ENCODE measurements at regions not wholly inside any gene's neighbourhood (a gene's known extent, or its start where the extent isn't known, plus 50 kb on each side); places are given as distances from the start of the nearest gene placed in this dataset.

GRCh38 chr1:38334930-38335592, 288.5 kb upstream of the POU3F1 start (continued):
- no peak for TF ChIP-seq HNRNPK (IDR thresholded peaks at IDR 0.05; ENCODE audit: low read depth, low read length, poor library complexity, severe bottlenecking)
- TF ChIP-seq CEBPG (CRISPR knock-in tag; IDR thresholded peaks at IDR 0.05) = no peak
- peak; percentile 75 to 87 for TF ChIP-seq CEBPG (tag; conservative IDR thresholded peaks at IDR 0.05 in 1 of 2, IDR thresholded peaks at IDR 0.05 in 1 of 2)
- no peak for TF ChIP-seq ZBTB17 (CRISPR knock-in tag; IDR thresholded peaks at IDR 0.05)
- TF ChIP-seq ERF (CRISPR knock-in tag; IDR thresholded peaks at IDR 0.05) = no peak
- no peak for TF ChIP-seq ZNF146 (CRISPR knock-in tag; IDR thresholded peaks at IDR 0.05; ENCODE audit: unreplicated experiment)
- peak; percentile 63 for TF ChIP-seq CBFA2T3 (IDR thresholded peaks at IDR 0.05)
- TF ChIP-seq ZNF584 (CRISPR knock-in tag; IDR thresholded peaks at IDR 0.05; ENCODE audit: low read depth) = no peak
- 0 out of 2 replicates have a peak, but pooled peaks have one; percentile 8 for TF ChIP-seq TEAD4 (IDR thresholded peaks at IDR 0.05; ENCODE audit: low read length)
- no peak for TF ChIP-seq TEAD4 (CRISPR knock-in tag; IDR thresholded peaks at IDR 0.05; ENCODE audit: borderline replicate concordance)
- 0 out of 2 replicates have a peak, but pooled peaks have one; percentile 35 for TF ChIP-seq ETV5 (CRISPR knock-in tag; IDR thresholded peaks at IDR 0.05; ENCODE audit: low read depth)
- no peak for TF ChIP-seq MAX (CRISPR knock-in tag; IDR thresholded peaks at IDR 0.05)
- no peak for TF ChIP-seq RHOXF2B (CRISPR knock-in tag; conservative IDR thresholded peaks at IDR 0.05)
- TF ChIP-seq TSC22D4 (tag; IDR thresholded peaks at IDR 0.05) = no peak
- TF ChIP-seq ARID1B (IDR thresholded peaks at IDR 0.05) = peak; percentile 72
- no peak for TF ChIP-seq SP2 (IDR thresholded peaks at IDR 0.05; ENCODE audit: extremely low read depth, low read depth, low read length, poor library complexity, severe bottlenecking)
- peak; percentile 89 for TF ChIP-seq MEIS2 (IDR thresholded peaks at IDR 0.05; ENCODE audit: partially characterized antibody)
- no peak for TF ChIP-seq ZNF717 (CRISPR knock-in tag; IDR thresholded peaks at IDR 0.05)
- peak; percentile 64 for TF ChIP-seq ATF3 (IDR thresholded peaks at IDR 0.05)
- TF ChIP-seq ATF3 (CRISPR knock-in tag; conservative IDR thresholded peaks at IDR 0.05) = no peak
- 0 out of 2 replicates have a peak, but pooled peaks have one; percentile 28 for TF ChIP-seq ZNF316 (IDR thresholded peaks at IDR 0.05)
- TF ChIP-seq DMBX1 (CRISPR knock-in tag; IDR thresholded peaks at IDR 0.05; ENCODE audit: borderline replicate concordance) = no peak
- peak; percentile 46; the same call in 1 of the 2 replicates for TF ChIP-seq VEZF1 (CRISPR knock-in tag; IDR thresholded peaks at IDR 0.05)
- TF ChIP-seq EWSR1 (IDR thresholded peaks at IDR 0.05; ENCODE audit: borderline replicate concordance, low read depth, partially characterized antibody) = no peak
- peak; percentile 47; the same call in 1 of the 2 replicates for TF ChIP-seq ATF7 (IDR thresholded peaks at IDR 0.05)
- TF ChIP-seq CEBPB (tag; IDR thresholded peaks at IDR 0.05) = peak; percentile 73

Data from K562 (cell line).